HG03342 (cell line): ENCODE measurements at regions not wholly inside any gene's neighbourhood (a gene's known extent, or its start where the extent isn't known, plus 50 kb on each side); places are given as distances from the start of the nearest gene placed in this dataset.
"Not testable (repeated sequence)": the region's sequence is repeated elsewhere in the genome, so short reads cannot be mapped to it uniquely, and the experiment has no call there.

ENCODE experiments used
- ATAC-seq: cut with Tn5 transposase; IDR thresholded peaks from one replicate; pipeline ENCODE4 v1.9.1; 2021; ENCODE audit warnings: mild to moderate bottlenecking, moderate library complexity; ENCODE audit not compliant: unreplicated experiment

GRCh38 chr1:173300061-173301044 is 93.2 kb upstream of the TNFSF4 start:
- ATAC-seq: no peak

- ATAC-seq: no peak
Observed at GRCh38 chr1:173301507-173301906, 94.4 kb upstream of the TNFSF4 start.

- no peak for ATAC-seq
Observed at GRCh38 chr1:173302366-173302765, 95.2 kb upstream of the TNFSF4 start.

- ATAC-seq: no peak
Observed at GRCh38 chr1:173302890-173303829, 96.0 kb upstream of the TNFSF4 start.

GRCh38 chr1:173303984-173304383 is 96.9 kb upstream of the TNFSF4 start:
- ATAC-seq: no peak

GRCh38 chr1:173304529-173305227 is 97.5 kb upstream of the TNFSF4 start:
- no peak for ATAC-seq

- ATAC-seq: no peak
Observed at GRCh38 chr1:173307845-173308244, 100.7 kb upstream of the TNFSF4 start.

- no peak for ATAC-seq
Observed at GRCh38 chr1:173314656-173315055, 107.5 kb upstream of the TNFSF4 start.

GRCh38 chr1:173315296-173315695 is 108.2 kb upstream of the TNFSF4 start:
- no peak for ATAC-seq

GRCh38 chr1:173318788-173319187 is 111.7 kb upstream of the TNFSF4 start:
- ATAC-seq: no peak

GRCh38 chr1:173324352-173324751 is 117.2 kb upstream of the TNFSF4 start:
- not testable (repeated sequence) for ATAC-seq

GRCh38 chr1:173327987-173328386 is 120.9 kb upstream of the TNFSF4 start:
- ATAC-seq: not testable (repeated sequence)

- no peak for ATAC-seq
Observed at GRCh38 chr1:173328961-173329360, 121.8 kb upstream of the TNFSF4 start.

- ATAC-seq: no peak
Observed at GRCh38 chr1:173329726-173330125, 122.6 kb upstream of the TNFSF4 start.

- ATAC-seq: no peak
Observed at GRCh38 chr1:173330149-173330951, 123.2 kb upstream of the TNFSF4 start.

GRCh38 chr1:173330952-173331548 is 123.9 kb upstream of the TNFSF4 start:
- not testable (repeated sequence) for ATAC-seq

- no peak for ATAC-seq
Observed at GRCh38 chr1:173332026-173332425, 124.9 kb upstream of the TNFSF4 start.

GRCh38 chr1:173333581-173333980 is 126.5 kb upstream of the TNFSF4 start:
- ATAC-seq: peak; percentile 78

GRCh38 chr1:173337126-173337525 is 130.0 kb upstream of the TNFSF4 start:
- no peak for ATAC-seq

- ATAC-seq: no peak
Observed at GRCh38 chr1:173341307-173341706, 134.2 kb upstream of the TNFSF4 start.
